ENCODE measurements at regions not wholly inside any gene's neighbourhood (a gene's known extent, or its start where the extent isn't known, plus 50 kb on each side); places are given as distances from the start of the nearest gene placed in this dataset.

GRCh38 chr4:153034681-153035080 lies 98.6 kb downstream of the FHDC1 start:
- H3K36me3 Mint-ChIP-seq (ENCODE audit: low read depth): peaks cover 6% of the 10 kb centered on the region
- no peak for TF ChIP-seq CTCF (IDR thresholded peaks at IDR 0.05)
- peaks cover 11% of the 10 kb centered on the region for H3K4me1 Mint-ChIP-seq
- no peak for DNase-seq
- H3K9me3 Mint-ChIP-seq: peaks cover 18% of the 10 kb centered on the region
- no peak overlapping the region for H3K27ac Mint-ChIP-seq
- H3K4me3 Mint-ChIP-seq: no peak overlapping the region
- H3K27me3 Mint-ChIP-seq (ENCODE audit: low read depth, poor library complexity): peaks cover 2% of the 10 kb centered on the region

- Mint-ChIP-seq H3K27me3 (ENCODE audit: low read depth, poor library complexity) (peaks cover 3% of the 10 kb centered on the region), H3K9me3 (peaks cover 16% of the 10 kb centered on the region), H3K27ac (no peak overlapping the region), H3K4me1 (peaks cover 11% of the 10 kb centered on the region), H3K4me3 (no peak overlapping the region), H3K36me3 (ENCODE audit: low read depth) (no peaks in the 10 kb centered on the region)
- TF ChIP-seq CTCF (IDR thresholded peaks at IDR 0.05): no peak
- no peak for DNase-seq
Measured at GRCh38 chr4:153036931-153037482, 100.9 kb downstream of the FHDC1 start.

- Mint-ChIP-seq H3K9me3 (peaks cover 16% of the 10 kb centered on the region), H3K4me3 (no peak overlapping the region), H3K36me3 (ENCODE audit: low read depth) (no peaks in the 10 kb centered on the region), H3K4me1 (peaks cover 11% of the 10 kb centered on the region), H3K27ac (no peak overlapping the region), H3K27me3 (ENCODE audit: low read depth, poor library complexity) (peaks cover 3% of the 10 kb centered on the region)
- TF ChIP-seq CTCF (IDR thresholded peaks at IDR 0.05): no peak
- DNase-seq: no peak
Measured at GRCh38 chr4:153038623-153039311, 102.6 kb downstream of the FHDC1 start.

GRCh38 chr4:153039542-153040185 lies 103.5 kb downstream of the FHDC1 start:
- Mint-ChIP-seq H3K36me3 (ENCODE audit: low read depth) (no peaks in the 10 kb centered on the region), H3K4me1 (peaks cover 11% of the 10 kb centered on the region), H3K27ac (no peak overlapping the region), H3K27me3 (ENCODE audit: low read depth, poor library complexity) (peaks cover 3% of the 10 kb centered on the region), H3K9me3 (peaks cover 16% of the 10 kb centered on the region), H3K4me3 (no peak overlapping the region)
- TF ChIP-seq CTCF (IDR thresholded peaks at IDR 0.05): no peak
- DNase-seq: no peak

- no peaks in the 10 kb centered on the region for H3K36me3 Mint-ChIP-seq (ENCODE audit: low read depth)
- no peak overlapping the region for H3K4me3 Mint-ChIP-seq
- no peak overlapping the region for H3K27ac Mint-ChIP-seq
- peaks cover 11% of the 10 kb centered on the region for H3K4me1 Mint-ChIP-seq
- H3K9me3 Mint-ChIP-seq: peaks cover 16% of the 10 kb centered on the region
- H3K27me3 Mint-ChIP-seq (ENCODE audit: low read depth, poor library complexity): peaks cover 3% of the 10 kb centered on the region
- DNase-seq: no peak
- no peak for TF ChIP-seq CTCF (IDR thresholded peaks at IDR 0.05)
Measured at GRCh38 chr4:153040677-153041076, 104.6 kb downstream of the FHDC1 start.

Data from nephron progenitor cell (in vitro differentiated cells).